GM12878 (cell line): ENCODE measurements at regions not wholly inside any gene's neighbourhood (a gene's known extent, or its start where the extent isn't known, plus 50 kb on each side); places are given as distances from the start of the nearest gene placed in this dataset.

Experiments
- ATAC-seq: fragments of 200-7000 bp; cut with Tn5 transposase; 3 replicates; pipeline ENCODE4 v1.9.1; 2020; ENCODE audit warnings: mild to moderate bottlenecking, moderate library complexity
- BruUV-seq: library from RNA; stranded (reverse); fragments of 400-500 nt; replicated peaks from 2 replicates; lab custom pipeline; 2021; lab: Mats Ljungman, UMichigan
- CTCF ChIA-PET: fragments of 300-600 bp; sonication (Branson Sonifier 250); formaldehyde crosslinking; extraction: SDS; loops from one replicate; lab custom pipeline; 2021; ENCODE audit warnings: inconsistent platforms; lab: Yijun Ruan, JAX
- POLR2A ChIA-PET: fragments of 350-600 bp; formaldehyde crosslinking; extraction: SDS; loops from one replicate; lab custom pipeline; 2021; ENCODE audit warnings: inconsistent platforms; lab: Charles Lee
- RAD21 ChIA-PET: fragments of 300-600 bp; sonication (Branson Sonifier 250); formaldehyde crosslinking; loops from one replicate; lab custom pipeline; 2023; ENCODE audit warnings: antibody characterized with exemption; ENCODE audit not compliant: unreplicated experiment; lab: Charles Lee
- SMC1A ChIA-PET: fragments of 300-600 bp; sonication (Branson Sonifier 250); formaldehyde crosslinking; loops from one replicate; lab custom pipeline; 2023; ENCODE audit not compliant: unreplicated experiment, uncharacterized antibody; lab: Charles Lee
- DNase-seq: peaks from one replicate; pipeline ENCODE4 v3.0.0-alpha.2; 2011; ENCODE audit warnings: low read depth, low spot score
- FAIRE-seq: peaks from 3 replicates; lab custom pipeline; 2011; peaks lifted over from hg19 to GRCh38; lab: Jason Lieb, UNC
- H2AFZ ChIP-seq: 2 replicates; pipeline ENCODE4 v1.6.0; 2011; ENCODE audit warnings: low read depth, low read length, control low read depth; ENCODE audit not compliant: control insufficient read depth
- H3K27ac ChIP-seq: 2 replicates; pipeline ENCODE4 v1.5.1; 2011; ENCODE audit warnings: control low read depth; ENCODE audit not compliant: control insufficient read depth, insufficient read depth
- H3K27me3 ChIP-seq, 2 experiments: replicated peaks in 1 of 2; 2 replicates each; pipeline versions ENCODE4 v1.6.0 to v1.6.1; 2011; ENCODE audit warnings: low read length in 1 of 2; ENCODE audit not compliant: control insufficient read depth in 2 of 2, insufficient read depth in 2 of 2
- H3K36me3 ChIP-seq, 2 experiments: 2 replicates each; pipeline ENCODE4 v1.5.1; 2011; ENCODE audit warnings: low read length in 1 of 2; ENCODE audit not compliant: control insufficient read depth in 2 of 2, insufficient read depth in 2 of 2
- H3K4me1 ChIP-seq: 2 replicates; pipeline ENCODE4 v1.6.1; 2011; ENCODE audit warnings: mild to moderate bottlenecking, low read length, moderate library complexity, mixed read lengths; ENCODE audit not compliant: control insufficient read depth, insufficient read depth
- H3K4me2 ChIP-seq: 2 replicates; pipeline ENCODE4 v1.6.0; 2011; ENCODE audit warnings: control low read depth; ENCODE audit not compliant: control insufficient read depth, insufficient read depth
- H3K4me3 ChIP-seq: fragments of 200-600 bp; sonication (generic); 2 replicates; pipeline ENCODE4 v1.5.1; 2016
- H3K79me2 ChIP-seq: 2 replicates; pipeline ENCODE4 v1.6.0; 2011; ENCODE audit warnings: low read length; ENCODE audit not compliant: control insufficient read depth, insufficient read depth
- H3K9ac ChIP-seq: 2 replicates; pipeline ENCODE4 v1.8.0; 2011; ENCODE audit warnings: low read length, control low read depth, mixed read lengths; ENCODE audit not compliant: control insufficient read depth, insufficient read depth
- H3K9me3 ChIP-seq: replicated peaks from 3 replicates; pipeline ENCODE4 v1.5.1; 2011; ENCODE audit warnings: mild to moderate bottlenecking, low read length; ENCODE audit not compliant: control insufficient read depth, insufficient read depth
- H4K20me1 ChIP-seq: 2 replicates; pipeline ENCODE4 v1.6.0; 2011; ENCODE audit not compliant: control insufficient read depth, insufficient read depth
- CHD1 ChIP-seq: IDR thresholded peaks from 2 replicates; pipeline ENCODE4 v1.6.1; 2012; ENCODE audit warnings: low read depth, low read length, improper control_type of control experiment
- GABPA ChIP-seq: IDR thresholded peaks from 2 replicates; pipeline ENCODE4 v1.6.1; 2014; ENCODE audit warnings: antibody characterized with exemption, low read depth, mild to moderate bottlenecking, inconsistent platforms
- NRF1 ChIP-seq: conservative IDR thresholded peaks from 2 replicates; pipeline ENCODE4 v1.6.1; 2011; ENCODE audit warnings: mild to moderate bottlenecking, low read depth, low read length, improper control_type of control experiment
- PRDM15 ChIP-seq: fragments of 450-650 bp; formaldehyde crosslinking; IDR thresholded peaks from 2 replicates; pipeline ENCODE4 v1.4.0; 2020; ENCODE audit warnings: mild to moderate bottlenecking, moderate library complexity
- SP1 ChIP-seq: IDR thresholded peaks from one replicate; pipeline ENCODE4 v1.6.1; 2011; ENCODE audit warnings: low read depth, low read length
- SREBF1 ChIP-seq: IDR thresholded peaks from 2 replicates; pipeline ENCODE4 v1.6.1; 2012; ENCODE audit warnings: mild to moderate bottlenecking, low read length
- TBL1XR1 ChIP-seq: IDR thresholded peaks from 2 replicates; pipeline ENCODE4 v1.6.1; 2012; ENCODE audit warnings: low read depth, low read length, improper control_type of control experiment
- WGBS: methylation state at CpG from one replicate; pipeline ENCODE4 v1.1.6; 2016; ENCODE audit warnings: low lambda C conversion rate; ENCODE audit not compliant: insufficient replicate concordance, insufficient coverage; ENCODE audit errors: missing lambda C conversion rate; 5-methylcytosine and 5-hydroxymethylcytosine counted together
- in situ Hi-C: fragments of 300-500 bp; cut with MboI; formaldehyde crosslinking; loops from 9 replicates; pipeline ENCODE4 v1.14.3; 2018; ENCODE audit warnings: mixed read lengths
- intact Hi-C: fragments of 100-400 bp; cut with micrococcal nuclease; formaldehyde crosslinking; loops from one replicate; pipeline ENCODE4 v1.14.2; 2022; ENCODE audit not compliant: unreplicated experiment

GRCh38 chr20:24823176-24823784, 125.8 kb upstream of the CST7 start:
- ChIA-PET POLR2A (no interaction called here), SMC1A (no interaction called here), CTCF (no interaction called here), RAD21 (no interaction called here)
- no peak for ATAC-seq
- Histone ChIP-seq H3K27me3 (peaks cover 0 to 3% of the 10 kb centered on the region in 2 experiments; a peak in 2 of 4 replicates), H3K36me3 (no peaks in the 10 kb centered on the region), H3K4me3 (no peak overlapping the region), H3K4me1 (no peaks in the 10 kb centered on the region), H3K4me2 (no peak overlapping the region), H4K20me1 (no peaks in the 10 kb centered on the region), H3K27ac (no peak overlapping the region), H3K9ac (no peak overlapping the region), H2AFZ (no peak overlapping the region), H3K79me2 (no peaks in the 10 kb centered on the region), H3K9me3 (no peaks in the 10 kb centered on the region)
- no peak for FAIRE-seq
- in situ Hi-C loops (no loop called here), intact Hi-C loops (no loop called here)
- no TSS peak for BruUV-seq
- WGBS: 35% methylated on average over 8 of the region's 8 CpGs
- no peak for DNase-seq
- TF ChIP-seq PRDM15 (CRISPR knock-in tag) (no peak), NRF1 (no peak), GABPA (no peak), SP1 (no peak), CHD1 (no peak), SREBF1 (no peak), TBL1XR1 (no peak)
